Lung microvascular endothelial cell (primary cell): ENCODE measurements at regions not wholly inside any gene's neighbourhood (a gene's known extent, or its start where the extent isn't known, plus 50 kb on each side); places are given as distances from the start of the nearest gene placed in this dataset.
"Not testable (repeated sequence)": the region's sequence is repeated elsewhere in the genome, so short reads cannot be mapped to it uniquely, and the experiment has no call there.

ENCODE experiments used
- DNase-seq, 2 donors: peaks; one replicate each; pipeline versions ENCODE4 v3.0.0 to v3.0.0-alpha.2; 2010; ENCODE audit warnings: low read depth in 2 of 2

DNA sequence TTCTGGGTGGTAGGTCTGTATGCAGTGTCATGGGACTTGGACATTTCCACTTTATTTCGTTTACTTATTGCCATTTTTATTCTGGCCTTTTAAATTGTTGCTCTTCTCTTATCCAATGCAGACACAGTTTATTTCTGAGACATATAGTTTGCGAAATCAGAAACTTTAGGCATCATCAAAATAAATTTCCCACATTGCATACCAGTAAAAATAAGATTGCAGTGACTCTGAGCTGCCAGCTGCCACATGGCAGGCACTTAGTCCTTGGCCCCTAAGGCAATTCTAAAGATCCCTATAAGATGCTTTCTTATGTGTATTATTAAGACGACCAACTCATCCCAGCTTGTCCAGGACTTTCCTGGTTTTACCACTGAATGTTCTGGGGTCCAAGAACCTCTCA lies 81.8 kb upstream of the ANKRD1 start:
- DNase-seq, result no peak

DNA sequence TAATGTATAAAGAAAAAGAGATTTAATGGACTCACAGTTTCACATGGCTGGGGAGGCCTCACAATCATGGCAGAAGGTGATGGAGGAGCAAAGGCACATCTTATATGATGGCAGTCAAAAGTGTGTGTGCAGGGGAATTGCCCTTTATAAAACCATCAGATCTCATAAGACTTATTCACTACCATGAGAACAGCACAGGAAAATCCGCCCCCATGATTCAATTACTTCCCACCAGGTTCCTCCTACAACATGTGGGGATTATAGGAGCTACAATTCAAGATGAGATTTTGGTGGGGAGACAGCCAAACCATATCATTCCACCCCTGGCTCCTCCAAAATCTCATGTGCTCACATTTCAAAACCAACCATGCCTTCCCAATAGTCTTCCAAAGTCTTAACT lies 82.5 kb upstream of the ANKRD1 start:
- not testable (repeated sequence) for DNase-seq

- DNase-seq, result not testable (repeated sequence)
Observed at GRCh38 chr10:91005276-91005675, 84.4 kb upstream of the ANKRD1 start.

DNA sequence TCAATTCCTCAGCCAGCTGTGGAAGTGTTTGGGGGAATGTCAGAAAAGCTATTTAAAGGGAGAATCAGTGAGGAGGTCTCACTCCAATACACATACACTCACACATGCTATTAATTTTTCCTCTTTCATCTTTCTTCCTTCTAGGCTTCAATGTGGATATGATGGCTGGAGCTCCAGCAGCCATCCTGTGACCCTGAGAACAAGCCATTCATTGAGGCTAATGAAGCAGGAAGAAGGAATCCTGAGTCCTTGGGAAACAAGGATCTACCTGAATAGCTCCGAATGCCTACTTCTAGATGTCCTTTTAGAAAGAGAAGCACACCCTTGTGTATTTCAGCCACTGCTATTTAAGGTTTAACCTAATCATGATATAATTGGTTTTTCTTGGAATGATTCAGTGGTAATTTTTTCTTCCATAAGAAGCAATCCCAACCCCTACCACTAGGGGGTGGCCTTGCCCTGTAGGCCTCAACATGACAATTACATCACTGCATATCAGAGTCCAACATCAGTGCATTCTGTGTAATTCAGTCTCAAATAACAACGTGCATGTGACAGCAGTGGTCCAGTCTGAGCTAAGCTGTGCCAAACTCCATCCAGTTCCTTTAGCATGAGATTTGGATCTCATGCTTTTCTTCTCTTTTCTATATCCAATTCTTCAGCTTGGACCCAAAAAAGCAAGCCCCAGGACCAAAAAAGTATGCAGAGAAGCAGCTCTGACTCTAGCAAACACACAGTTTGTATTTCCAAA lies 85.3 kb upstream of the ANKRD1 start:
- DNase-seq, result peak; percentile 81 to 91

- no peak for DNase-seq
Observed at GRCh38 chr10:91006752-91007346, 86.0 kb upstream of the ANKRD1 start.

DNA sequence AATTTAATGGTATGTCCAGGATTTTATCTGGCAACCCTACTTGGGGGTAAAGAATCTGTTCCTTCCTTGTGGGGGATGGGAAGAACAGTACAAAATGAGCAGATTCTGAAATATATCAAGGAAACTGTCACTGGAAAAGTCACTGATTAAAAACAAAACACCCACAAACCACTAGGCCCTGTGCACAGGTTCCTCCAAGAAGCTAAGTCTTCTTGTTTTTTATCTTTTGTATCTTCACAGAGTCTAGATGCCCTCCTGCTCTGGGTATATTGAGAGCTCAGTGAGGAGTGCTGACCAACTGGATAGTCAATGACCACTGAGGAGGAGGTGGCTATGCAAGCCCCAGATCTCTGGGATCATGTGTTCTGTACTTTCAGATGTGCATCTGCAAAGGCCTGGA lies 86.8 kb upstream of the ANKRD1 start:
- DNase-seq, result no peak

- no peak for DNase-seq
Observed at GRCh38 chr10:91009121-91009520, 88.2 kb upstream of the ANKRD1 start.

- DNase-seq, result no peak
Observed at GRCh38 chr10:91010952-91011351, 90.1 kb upstream of the ANKRD1 start.

DNA sequence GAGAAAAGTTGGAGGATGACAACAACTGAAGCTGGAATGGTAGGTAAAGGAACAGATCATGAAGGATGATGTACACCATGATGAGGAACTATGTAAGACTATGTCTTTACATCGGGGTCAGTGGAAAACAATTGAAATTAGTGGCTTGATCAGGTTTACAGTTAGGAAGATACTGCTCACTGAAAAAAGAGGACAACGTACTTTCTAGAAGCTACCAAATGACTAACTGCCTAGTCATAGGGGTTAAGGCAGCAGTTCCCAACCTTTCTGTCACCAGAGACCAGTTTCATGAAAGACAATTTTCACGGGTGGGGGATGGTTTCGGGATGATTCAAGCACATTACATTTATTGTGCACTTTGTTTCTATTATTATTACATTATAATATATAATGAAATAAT lies 91.6 kb upstream of the ANKRD1 start:
- no peak for DNase-seq

DNA sequence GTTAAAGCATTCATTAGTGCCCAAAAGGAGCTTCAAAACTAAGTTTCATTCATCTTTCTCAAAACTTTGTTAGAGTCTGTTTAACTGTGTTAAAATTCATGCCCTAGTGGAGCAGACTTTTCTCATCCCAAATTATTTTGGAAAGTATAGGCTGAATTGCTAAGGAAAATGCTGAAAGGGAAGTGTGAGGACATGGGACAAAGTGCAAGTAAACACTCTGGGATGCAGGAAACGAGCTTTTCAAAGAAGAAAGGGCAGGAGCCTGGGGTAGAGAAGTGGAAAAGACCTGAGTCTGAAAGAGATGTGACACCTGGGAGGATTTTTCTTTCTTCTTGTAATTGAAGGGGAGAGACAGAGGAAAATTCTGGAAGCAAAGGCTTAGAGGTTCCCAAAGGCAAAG lies 93.1 kb upstream of the ANKRD1 start:
- no peak for DNase-seq

GRCh38 chr10:91017198-91017597 lies 96.3 kb upstream of the ANKRD1 start:
- DNase-seq, result peak in 1 of 2 donors; percentile 32

DNA sequence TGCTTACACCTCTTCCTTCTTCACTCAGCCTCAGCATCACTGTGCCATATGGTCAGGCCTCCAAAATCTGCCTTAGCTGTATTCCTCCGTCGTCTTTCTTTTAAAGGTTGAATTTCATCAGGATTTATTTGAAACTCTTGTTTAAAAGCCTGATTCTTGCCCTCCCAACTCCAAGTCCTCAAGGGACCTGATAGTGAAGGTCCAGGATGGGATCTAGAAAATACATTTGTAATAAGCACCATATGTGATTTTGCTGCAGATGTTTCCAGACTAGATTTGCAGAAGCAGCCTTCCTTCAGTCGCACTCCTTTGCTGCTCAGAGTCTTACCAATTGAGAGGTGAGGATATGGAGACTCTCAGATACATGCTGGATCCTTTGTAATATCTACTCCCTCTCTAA lies 101.0 kb upstream of the ANKRD1 start:
- no peak for DNase-seq

DNA sequence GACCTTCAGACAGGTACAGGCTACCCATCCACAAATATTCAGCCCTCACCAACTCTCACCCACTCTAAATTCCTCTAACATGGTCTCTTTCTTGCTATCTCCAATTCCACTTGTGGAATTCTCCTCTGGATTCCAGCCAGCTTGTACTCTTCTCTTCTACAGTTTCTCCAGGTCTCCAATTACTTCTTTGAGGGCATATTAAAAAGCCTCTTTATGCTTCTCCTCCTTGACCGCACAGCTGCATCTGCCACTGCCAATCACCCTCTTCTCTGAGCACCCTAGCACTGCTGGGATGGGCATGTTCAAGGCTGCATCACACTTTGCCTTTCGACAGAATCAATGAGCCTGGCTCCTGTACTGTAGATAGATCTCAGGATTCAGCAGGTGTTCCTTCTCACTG lies 101.5 kb upstream of the ANKRD1 start:
- no peak for DNase-seq

GRCh38 chr10:91022924-91023699 lies 102.2 kb upstream of the ANKRD1 start:
- no peak for DNase-seq

GRCh38 chr10:91023700-91024398 lies 103.0 kb upstream of the ANKRD1 start:
- no peak for DNase-seq

DNA sequence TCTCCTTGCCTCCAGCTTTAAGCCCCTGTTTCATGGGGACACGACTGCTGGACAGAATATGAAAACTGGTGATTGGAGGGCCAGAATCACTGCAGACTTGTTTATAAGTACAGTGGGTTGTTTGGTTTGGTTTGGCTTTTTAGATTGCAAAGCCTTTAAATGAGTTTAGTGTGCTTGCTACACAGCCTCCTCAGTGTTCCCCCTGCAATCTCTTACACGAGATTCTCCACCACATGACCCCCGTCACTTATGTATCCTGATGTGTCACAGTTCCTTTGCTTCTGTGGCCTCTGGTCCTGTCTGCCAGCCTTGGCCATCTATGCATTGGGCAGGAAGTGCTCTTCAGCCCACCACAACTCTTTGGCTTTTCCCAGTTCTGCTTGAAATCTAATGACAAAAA lies 103.7 kb upstream of the ANKRD1 start:
- no peak for DNase-seq

DNA sequence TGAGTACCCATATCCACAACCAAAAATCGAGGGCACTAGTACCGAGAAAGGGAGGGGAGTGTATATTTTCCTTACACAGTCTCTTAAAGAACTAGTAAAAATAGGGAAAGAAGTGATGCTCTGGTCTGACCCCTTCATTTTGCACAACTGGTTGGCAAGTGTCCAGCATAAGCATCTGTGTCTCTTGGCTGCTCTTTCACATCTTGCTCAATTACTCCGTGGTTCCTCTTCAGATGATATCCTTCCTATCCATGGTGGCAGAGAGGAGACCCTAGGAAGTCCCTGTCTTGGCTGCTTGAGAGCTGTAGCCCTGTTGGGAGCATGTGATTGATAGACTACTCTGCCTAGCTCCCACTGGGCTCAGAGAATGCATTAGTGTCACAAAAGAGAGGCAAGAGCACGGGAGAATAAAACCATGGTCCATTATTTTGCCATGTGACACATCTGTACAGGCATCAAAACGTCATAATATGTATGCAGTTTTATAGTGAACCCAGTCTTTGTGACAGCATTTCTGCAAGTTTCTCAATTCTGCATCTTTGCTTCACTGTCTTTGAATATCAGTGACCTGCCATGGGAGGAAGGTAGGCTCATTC lies 111.8 kb upstream of the ANKRD1 start:
- DNase-seq, result no peak

GRCh38 chr10:91033324-91033950 lies 112.5 kb upstream of the ANKRD1 start:
- no peak for DNase-seq

GRCh38 chr10:91034042-91034441 lies 113.2 kb upstream of the ANKRD1 start:
- DNase-seq, result peak in 1 of 2 donors; percentile 25

GRCh38 chr10:91034494-91035159 lies 113.7 kb upstream of the ANKRD1 start:
- DNase-seq, result peak; percentile 6 to 97
